ENCODE measurements at regions not wholly inside any gene's neighbourhood (a gene's known extent, or its start where the extent isn't known, plus 50 kb on each side); places are given as distances from the start of the nearest gene placed in this dataset.

GRCh38 chr9:96135076-96135752 is 166.8 kb downstream of the HSD17B3 start (continued):
- TF ChIP-seq ZNF462 (CRISPR knock-in tag; IDR thresholded peaks at IDR 0.05) (no peak), ZNF331 (CRISPR knock-in tag; IDR thresholded peaks at IDR 0.05; ENCODE audit: low read depth) (no peak), STAT1 (IDR thresholded peaks at IDR 0.05; ENCODE audit: unreplicated experiment) (no peak)

- peaks cover 4% of the 10 kb centered on the region; the same call in 1 of the 2 replicates for H3K9me2 ChIP-seq (ENCODE audit: insufficient read depth)
- Mint-ChIP-seq H3K27me3 (ENCODE audit: insufficient read depth, low read depth, poor library complexity) (peaks cover 10% of the 10 kb centered on the region), H3K27ac (no peak overlapping the region), H3K4me1 (peaks cover 34% of the 10 kb centered on the region), H3K36me3 (ENCODE audit: low read depth) (no peaks in the 10 kb centered on the region), H3K4me3 (no peak overlapping the region), H3K9me3 (0 out of 3 replicates have a peak, but pooled peaks cover 3% of the 10 kb centered on the region)
- no peak overlapping the region for H3K27ac ChIP-seq (ENCODE audit: low read depth)
- ATAC-seq (no peak), DNase-seq (ENCODE audit: low spot score) (no peak)
- H3K4me1 ChIP-seq (ENCODE audit: insufficient read depth), result peaks cover 38% of the 10 kb centered on the region
- H3K4me3 ChIP-seq, result no peak overlapping the region
- H3K4me2 ChIP-seq, result no peak overlapping the region
- no peaks in the 10 kb centered on the region for H3F3A ChIP-seq (replicated peaks; ENCODE audit: low read depth)
- H2AFZ ChIP-seq, result no peak overlapping the region
- no peaks in the 10 kb centered on the region for H3K27me3 ChIP-seq (ENCODE audit: insufficient read depth)
- no peaks in the 10 kb centered on the region for H3K36me3 ChIP-seq (ENCODE audit: insufficient read depth)
- H4K20me1 ChIP-seq (replicated peaks; ENCODE audit: insufficient read depth), result no peaks in the 10 kb centered on the region
- H3K79me2 ChIP-seq (replicated peaks; ENCODE audit: insufficient read depth), result no peaks in the 10 kb centered on the region
- TF ChIP-seq EZH2 (IDR thresholded peaks at IDR 0.05; ENCODE audit: low read depth, unreplicated experiment) (no peak), JUNB (IDR thresholded peaks at IDR 0.05; ENCODE audit: unreplicated experiment) (no peak), ZNF462 (CRISPR knock-in tag; IDR thresholded peaks at IDR 0.05) (no peak), ETS1 (IDR thresholded peaks at IDR 0.05) (no peak)
These were observed 168.5 kb downstream of the HSD17B3 start for GRCh38 chr9:96133321-96134021.
